GM23248 (cell line): ENCODE measurements at regions not wholly inside any gene's neighbourhood (a gene's known extent, or its start where the extent isn't known, plus 50 kb on each side); places are given as distances from the start of the nearest gene placed in this dataset.

Experiments
- EZH2 ChIP-seq: fragments of 200-600 bp; sonication (generic); IDR thresholded peaks from 2 replicates; pipeline ENCODE4 v1.6.1; 2018; ENCODE audit warnings: antibody characterized with exemption, mild to moderate bottlenecking; ENCODE audit not compliant: insufficient read depth, poor library complexity, severe bottlenecking
- EZH2phosphoT487 ChIP-seq: fragments of 200-600 bp; sonication (generic); IDR thresholded peaks from 2 replicates; pipeline ENCODE4 v1.6.1; 2018; ENCODE audit warnings: antibody characterized with exemption, moderate library complexity, mild to moderate bottlenecking, low read depth; ENCODE audit not compliant: insufficient read depth

DNA sequence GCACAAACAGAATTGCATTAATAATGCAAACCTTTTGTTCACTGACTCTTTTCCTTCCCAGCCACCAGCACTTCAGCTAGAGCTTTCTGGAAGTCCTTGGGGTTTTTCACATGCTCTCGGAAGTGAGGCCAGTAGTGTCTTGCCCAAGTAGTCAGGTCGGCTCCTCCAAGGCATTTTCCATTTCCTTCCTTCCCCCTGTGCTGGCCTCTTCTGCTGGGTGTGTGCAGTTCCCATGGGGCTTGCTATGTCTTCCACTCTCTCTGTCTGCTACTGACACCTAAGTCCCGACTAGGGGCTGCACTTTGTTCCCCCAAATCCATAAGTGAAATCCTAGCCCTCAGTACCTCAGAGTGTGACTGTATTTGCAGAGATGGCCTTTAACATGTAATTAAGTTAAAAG, 175.6 kb upstream of the BMPER start:
- TF ChIP-seq EZH2 = no peak
- no peak for TF ChIP-seq EZH2phosphoT487
